Medulla oblongata (tissue), 1 donor: ENCODE measurements at regions not wholly inside any gene's neighbourhood (a gene's known extent, or its start where the extent isn't known, plus 50 kb on each side); places are given as distances from the start of the nearest gene placed in this dataset.
"Not testable (repeated sequence)": the region's sequence is repeated elsewhere in the genome, so short reads cannot be mapped to it uniquely, and the experiment has no call there.

Experiments
- DNase-seq: peaks from one replicate; pipeline ENCODE4 v3.0.0-alpha.2; 2015; ENCODE audit errors: extremely low spot score

DNA sequence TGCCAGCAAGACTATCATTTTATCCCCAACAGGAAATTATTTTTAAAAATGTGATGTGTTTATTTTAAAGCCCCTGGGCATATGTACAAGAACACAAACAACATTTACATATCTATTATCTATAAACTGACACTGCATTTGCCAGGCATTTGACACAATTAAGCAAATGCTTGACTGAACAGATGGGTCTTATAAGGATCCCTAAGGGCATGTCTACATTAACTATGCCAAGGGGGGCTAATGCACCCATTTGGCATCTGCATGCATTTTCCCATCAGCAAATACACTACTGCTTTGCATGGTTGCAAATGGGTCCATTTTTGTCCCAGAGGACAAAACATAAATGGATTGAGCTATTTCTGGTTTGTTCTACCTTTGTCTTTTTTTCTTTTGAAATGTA, 884.8 kb upstream of the B3GALT2 start:
- DNase-seq, result no peak

DNA sequence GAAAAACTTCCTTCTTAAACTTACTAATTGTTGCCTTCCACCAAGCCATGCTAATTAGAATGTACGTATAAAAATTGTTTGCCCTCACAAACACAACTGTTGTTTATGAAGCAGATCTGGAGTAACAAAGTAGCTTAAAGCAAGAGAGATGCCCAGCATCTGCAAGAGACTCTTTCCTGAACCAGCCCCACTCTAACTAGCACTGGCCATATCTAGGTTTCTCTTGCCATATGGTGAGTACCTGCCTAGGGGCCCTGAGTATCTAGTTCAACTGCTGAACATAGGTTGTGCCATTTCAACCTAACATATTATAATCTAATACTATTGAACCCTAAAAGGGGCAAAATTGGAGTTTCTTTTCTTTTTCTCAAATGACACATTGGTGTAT, 883.4 kb upstream of the B3GALT2 start:
- no peak for DNase-seq

DNA sequence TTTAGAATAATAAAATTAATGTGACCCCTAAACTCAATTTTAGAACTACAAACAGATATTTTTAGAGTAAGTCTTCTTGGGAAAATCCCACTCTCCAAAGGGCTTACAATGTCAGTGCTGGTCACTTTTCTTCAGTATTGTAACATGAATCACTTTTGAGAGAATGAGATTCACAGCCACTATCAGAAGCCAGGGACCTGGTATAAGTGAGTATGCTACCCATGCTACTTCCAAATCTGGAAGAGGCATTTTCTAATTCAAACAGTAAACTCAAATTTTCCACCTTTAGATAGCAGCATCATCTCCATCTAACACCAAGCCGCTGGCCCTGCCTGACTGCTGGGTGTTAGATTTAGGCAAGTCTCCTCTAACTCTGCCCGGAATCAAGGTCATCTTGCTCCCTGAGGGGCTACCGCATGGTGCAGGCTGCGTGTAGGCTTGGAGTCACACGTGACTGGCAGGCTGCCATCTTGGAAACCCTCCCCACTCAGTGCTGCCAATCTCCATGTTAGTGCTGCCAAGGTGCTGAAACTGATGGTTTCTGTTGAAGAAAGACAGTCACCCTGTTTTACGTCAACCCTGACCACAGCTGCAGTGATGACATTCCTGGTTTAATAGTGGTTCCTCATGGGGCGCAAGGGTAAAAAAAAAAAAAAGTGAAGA, 882.9 kb upstream of the B3GALT2 start:
- peak; percentile 21 for DNase-seq

DNA sequence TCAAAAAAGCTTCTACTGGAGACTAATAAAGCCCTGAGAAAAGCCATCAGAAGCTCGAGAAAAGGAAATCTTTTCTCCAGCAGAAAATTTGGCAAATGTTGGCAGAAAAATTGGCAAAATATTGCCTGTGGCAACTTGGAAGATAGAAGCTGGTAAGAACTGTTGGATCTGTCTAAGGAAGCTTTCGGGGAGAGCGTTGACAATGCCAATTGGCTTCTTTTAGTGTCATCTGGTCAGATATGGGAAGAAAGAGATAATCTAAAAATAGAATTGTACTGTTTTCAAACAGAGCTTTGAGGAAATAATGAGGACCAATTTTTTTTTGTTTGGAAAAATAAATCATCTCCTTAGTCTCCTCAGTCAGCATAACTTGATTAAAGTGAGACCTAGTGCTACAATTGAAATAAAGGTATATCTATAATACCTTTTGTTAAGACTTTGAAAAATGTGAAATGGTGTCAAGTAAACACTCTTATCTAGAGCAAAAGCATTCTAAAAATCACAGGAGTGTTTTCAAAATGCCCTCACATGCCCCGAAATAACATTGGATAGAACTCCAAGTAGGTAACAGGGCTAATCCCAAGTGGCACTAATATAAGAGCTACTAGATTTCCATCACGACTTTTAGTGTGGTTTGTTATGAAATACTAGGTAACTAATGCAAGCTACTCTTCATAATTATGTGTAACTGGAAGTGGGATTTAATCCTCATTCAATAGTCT, 882.2 kb upstream of the B3GALT2 start:
- DNase-seq, result no peak

DNA sequence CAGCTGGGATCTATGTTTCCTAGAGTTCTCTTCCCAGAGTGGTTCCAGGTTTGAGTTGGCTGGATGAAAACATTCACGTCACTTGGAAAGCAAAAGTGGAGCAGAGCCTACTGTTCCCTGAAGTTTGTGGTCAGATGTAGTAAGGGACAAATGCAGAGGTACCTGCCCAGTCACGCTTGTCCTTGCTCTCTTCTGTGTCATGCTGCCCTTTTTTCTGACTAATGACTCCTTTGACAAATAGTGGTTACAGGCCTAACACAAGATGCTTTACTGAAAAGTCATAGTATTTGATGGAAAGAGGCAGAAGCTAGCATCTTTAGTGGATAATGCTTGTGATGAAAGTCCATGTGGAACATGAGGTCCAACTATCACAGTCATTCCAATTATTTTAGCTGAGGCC, 881.4 kb upstream of the B3GALT2 start:
- DNase-seq, result no peak

DNA sequence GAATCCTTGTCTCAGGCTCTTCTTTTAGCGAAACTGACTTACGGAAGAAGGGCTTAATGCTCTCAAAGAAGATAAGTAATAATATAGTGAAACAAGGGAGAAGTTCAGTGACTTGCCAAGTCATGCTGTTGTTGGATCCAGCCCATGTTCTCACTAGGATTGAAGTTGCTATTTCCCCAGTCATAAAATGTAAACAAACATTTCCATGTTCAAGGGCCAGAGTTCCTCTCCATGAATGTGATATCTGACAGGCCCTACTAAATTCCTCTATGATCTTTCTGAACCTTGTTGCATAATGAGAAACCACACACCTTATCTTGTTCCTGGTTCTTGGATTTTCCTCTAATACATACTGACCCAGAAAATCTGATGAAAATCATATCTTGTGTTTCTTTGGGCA, 876.5 kb upstream of the B3GALT2 start:
- DNase-seq, result no peak

DNA sequence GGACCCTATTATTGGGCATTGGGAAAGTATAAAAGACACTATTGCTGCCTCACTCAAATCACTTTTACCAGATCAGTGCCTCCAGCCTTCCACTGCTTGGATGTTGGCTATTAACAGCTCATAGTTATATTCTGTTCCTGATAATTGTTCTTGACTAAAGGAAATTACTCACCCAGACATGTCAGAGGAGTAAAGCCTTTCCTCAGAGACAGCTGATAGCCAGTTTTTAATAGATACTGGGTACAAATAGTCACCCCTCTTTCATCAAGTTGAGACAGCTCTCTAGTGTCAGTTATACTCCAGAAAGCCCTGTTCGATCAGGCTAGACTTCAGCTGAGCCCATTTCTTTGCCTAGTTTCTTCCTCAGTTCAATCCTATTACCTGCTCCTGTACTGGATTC, 876.1 kb upstream of the B3GALT2 start:
- DNase-seq, result no peak

DNA sequence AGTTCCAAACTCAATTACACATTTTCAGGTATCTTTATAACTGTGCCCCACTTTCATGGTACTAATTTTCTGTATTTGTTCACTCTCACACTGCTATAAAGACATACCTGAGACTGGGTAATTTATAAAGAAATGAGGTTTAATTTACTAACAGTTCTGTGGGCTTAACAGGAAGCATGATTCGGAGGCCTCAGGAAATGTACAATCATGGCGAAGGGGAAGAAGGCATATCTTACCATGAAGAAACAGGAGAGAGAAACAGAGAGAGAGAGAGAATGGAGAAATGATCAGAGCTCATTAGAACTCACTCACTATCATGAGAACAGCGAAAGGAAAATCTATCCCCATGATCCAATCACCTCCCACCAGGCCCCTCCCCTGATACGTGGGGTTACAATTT, 874.1 kb upstream of the B3GALT2 start:
- DNase-seq, result no peak

DNA sequence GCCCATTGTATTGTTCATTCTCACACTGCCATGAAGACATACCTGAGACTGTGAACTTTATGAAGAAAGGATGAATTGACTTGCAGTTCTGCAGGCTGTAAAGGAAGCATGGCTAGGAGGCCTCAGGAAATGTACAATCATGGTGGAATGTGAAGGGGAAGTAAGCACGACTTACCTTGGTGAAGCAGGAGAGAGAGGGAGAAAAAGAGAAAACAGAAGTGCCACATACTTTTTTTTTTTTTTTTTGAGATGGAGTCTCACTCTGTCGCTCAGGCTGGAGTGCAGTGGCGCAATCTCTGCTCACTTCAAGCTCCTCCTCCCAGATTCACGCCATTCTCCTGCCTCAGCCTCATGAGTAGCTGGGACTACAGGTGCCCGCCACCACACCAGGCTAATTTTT, 871.9 kb upstream of the B3GALT2 start:
- DNase-seq, result not testable (repeated sequence)

DNA sequence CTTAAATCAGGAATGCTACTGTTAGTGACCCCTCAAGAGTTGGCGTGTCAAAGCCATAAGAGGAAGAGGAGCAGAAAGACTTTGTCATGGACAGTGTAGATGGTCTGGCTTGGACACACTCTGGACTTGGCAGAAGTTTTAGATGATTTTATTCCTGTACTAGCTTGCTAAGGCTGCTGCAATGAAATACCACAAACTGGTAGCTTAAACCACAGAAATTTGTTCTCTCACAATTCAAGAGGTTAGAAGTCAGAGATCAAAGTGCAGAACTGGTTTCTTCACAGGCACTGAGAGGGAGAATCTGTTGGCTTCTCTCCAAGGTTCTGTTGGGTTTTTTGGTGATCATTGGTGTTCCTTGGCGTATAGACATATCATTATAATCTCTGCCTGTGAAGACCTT, 869.8 kb upstream of the B3GALT2 start:
- no peak for DNase-seq

DNA sequence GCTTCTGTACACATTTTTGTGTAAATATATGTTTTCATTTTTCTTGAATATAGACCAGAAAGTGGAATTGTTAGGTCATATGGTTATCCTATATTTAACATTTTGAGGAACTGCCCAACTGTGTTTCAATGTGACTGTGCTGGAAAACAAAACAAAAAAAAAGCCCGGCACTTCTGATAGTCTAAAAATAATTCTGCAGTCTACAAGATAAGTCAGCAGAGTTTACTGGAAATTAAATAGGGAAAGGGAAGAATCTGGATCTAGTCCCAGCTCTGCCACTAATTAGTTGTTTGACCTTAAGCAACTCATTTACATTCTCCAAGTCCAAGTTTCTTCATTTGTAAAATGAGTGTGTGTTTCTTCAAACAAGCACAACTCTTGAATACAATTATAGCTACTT, 869.1 kb upstream of the B3GALT2 start:
- DNase-seq, result peak; percentile 17

DNA sequence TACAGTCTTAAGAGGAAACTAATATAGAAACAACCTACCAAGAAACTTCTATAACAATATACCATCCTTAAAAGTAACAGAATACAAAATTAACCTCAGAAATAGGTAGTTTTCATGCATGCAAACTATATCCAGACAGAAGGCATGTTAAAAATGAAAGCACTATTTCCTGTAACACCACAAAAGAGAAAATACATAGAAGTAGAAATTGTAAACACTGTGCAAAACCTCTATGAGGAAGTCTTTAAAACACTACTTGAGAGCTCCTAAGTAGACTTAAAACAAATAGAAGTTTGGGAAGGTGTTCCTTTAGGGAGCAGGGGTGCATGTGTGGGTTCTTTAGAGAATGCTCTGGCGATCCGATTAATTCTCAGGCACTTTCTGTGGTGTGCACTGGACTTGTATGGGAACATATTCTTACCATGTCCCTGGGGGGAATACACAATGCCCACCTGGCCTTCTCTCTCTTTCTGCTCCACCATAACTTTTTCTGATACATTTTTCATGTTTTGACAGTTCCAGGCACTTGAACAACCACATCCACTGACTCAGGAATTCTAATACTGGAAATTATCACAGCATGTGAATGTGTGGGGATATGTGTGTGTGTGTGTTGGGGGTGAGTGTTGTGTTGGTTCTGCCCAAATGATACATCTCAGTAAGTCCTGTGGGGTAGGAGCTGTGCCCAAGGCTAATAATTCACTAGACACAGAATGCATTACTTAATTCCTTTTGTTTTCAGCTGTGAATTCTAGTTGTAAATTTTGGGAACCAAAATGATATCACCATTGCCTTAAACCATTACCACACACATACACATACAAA, 866.3 kb upstream of the B3GALT2 start:
- no peak for DNase-seq

DNA sequence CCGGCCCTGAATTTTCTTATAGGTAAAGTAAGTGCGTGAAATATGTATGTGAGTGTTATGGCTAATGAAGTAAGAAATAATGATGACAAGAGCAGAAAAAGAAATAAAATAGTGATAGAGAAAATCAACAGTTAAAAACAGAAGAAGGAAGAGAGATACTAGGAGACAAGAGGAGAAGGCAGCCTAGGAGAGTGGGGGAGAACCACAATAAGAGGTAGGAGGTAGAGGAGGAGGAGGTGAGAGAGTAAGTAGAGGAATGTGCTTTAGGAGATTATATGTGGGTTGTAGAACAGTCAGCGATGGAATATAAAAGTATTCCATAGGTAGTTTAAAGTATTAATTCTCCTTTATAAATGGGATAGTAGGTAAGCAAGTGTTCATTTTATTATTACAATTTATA, 861.5 kb upstream of the B3GALT2 start:
- DNase-seq, result no peak

DNA sequence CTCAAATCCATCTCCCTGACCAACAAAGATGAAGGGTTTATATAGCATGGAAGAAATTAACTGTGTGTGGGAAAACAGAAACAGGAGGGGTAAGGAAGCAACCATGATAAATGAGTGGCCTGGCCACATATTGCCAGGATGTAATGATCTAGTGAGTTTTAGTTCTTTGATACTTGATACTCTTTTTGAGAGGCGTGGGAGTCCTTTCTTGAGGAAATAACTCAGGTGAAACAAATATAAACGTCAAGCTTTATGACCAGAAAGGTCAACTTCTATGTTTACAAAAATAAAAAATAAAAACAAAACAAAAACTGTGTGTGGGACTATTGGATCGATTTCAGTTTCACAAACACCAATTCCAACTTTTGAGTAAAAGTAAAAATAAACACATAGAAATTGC, 860.8 kb upstream of the B3GALT2 start:
- DNase-seq, result no peak

DNA sequence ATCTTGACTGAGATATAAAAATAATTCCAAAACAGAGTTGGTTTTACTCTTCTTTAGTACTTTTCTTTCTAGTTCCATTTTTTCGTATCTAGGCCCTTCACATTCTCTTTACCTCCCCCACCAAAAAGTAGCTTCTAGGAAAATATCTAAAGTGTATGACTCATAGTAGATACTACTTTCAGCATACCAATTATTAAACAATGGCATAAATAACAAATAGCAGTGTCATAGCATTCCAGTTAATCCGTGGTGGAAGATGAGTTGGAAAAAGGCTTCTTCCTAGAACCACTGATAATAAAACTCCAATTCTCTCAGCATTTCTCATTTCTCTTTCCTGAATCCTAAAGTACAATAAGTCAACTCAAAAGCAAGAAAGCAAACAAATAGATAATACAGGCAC, 859.0 kb upstream of the B3GALT2 start:
- no peak for DNase-seq

DNA sequence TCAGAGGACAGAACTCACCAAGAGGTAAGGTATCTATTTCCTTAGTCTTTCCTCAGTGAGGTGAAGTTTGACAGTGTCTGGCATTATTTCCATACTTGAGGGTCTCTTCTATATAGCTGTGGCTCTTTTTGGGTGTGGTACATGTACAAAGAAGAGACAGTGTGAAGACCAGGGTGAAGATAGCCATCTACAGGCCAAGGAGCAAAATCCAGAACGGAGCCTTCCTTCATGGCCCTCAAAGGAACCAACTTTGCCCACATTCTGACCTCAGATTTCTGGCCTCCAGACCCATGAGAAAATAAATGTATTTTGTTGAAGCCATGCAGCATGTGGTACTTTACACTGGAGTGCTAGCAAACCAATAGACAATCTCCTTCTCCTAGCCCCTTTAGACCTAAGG, 858.5 kb upstream of the B3GALT2 start:
- no peak for DNase-seq

DNA sequence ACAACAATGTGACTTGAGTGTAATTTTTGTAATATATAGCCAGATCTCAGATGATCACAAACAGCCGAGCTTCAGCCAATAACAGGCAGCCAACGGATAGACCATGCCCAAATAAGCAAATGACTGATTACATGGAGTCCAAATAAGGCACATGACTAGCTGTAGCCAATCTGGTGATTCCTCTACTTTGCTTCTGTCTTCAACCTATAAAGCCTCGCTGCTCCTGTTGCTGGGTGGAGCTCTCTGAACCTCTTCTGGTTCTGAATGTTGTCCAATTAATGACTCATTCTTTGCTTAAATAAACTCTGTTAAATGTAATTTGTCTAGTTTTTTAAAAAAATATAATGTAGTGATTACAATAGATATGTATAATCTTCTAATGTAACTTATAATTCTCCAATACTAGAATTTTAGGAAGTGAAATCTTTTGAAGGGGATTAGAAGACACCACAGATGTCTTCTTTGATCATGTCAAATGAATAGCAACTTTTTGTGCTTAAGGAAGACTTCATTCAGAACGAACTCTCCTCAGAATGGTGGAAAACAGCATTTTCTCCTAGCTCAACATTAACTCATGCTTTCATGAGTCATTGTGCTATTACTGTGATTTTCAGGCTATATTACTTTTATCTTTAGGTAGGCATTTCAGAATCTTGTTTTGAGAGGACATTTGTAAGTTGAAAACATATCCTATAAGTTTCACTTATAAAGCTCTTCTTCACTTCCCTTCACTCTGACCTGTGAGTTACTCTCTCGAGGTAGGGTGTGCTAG, 857.8 kb upstream of the B3GALT2 start:
- DNase-seq, result no peak

DNA sequence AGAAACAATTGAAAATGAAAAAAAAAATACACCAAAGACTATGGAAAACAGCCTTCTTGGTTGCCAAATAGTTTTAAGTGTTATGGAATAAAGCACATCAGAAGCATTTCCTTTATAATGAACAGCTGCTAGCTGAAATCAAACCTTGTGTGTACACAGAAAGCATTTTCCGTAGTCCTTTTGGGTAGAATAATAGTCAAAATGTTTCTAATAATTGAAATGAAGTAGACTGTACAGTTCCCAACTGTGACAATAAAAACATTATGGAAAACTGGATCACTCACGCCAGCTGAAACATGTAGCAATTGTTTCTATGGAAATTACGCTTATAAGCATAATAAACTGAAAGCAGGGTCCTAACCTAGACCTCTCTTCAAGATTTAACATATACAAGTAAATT, 856.3 kb upstream of the B3GALT2 start:
- DNase-seq, result no peak

DNA sequence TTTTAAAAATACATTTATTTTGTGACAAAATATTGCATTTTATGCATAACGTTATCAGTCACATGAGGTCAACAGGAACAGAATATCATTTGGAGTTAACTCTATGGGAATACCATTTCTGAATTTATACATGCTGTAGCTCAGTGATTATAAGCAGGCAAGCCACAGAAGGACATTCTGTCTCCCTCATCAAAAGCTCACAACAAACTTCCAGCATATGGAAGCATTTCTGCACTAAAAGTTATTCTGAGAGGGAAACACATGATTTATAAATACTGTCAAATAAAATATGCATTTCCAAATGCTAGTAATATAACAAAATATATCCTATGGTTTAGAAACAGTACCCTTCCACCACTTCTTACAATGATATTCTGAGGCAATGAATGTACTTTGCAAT, 854.1 kb upstream of the B3GALT2 start:
- DNase-seq, result no peak

DNA sequence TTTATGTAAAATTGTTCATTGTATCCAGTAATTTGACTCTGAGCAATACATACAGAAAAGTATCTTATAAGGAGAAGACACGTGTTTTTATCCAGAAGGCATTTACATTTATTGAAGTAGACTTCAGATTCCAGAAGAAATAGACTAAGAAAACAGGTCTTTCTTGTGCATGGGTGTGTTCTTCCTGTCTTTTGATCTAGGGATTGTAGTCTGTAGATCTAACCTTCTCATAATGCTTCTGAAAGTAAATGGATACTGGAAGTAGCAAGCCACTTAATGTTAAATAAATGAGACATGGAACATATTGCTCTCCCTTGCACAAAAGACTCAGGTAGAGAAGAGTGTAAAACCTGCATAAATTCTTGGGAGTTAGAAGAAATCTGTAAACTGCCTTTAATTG, 853.2 kb upstream of the B3GALT2 start:
- no peak for DNase-seq

DNA sequence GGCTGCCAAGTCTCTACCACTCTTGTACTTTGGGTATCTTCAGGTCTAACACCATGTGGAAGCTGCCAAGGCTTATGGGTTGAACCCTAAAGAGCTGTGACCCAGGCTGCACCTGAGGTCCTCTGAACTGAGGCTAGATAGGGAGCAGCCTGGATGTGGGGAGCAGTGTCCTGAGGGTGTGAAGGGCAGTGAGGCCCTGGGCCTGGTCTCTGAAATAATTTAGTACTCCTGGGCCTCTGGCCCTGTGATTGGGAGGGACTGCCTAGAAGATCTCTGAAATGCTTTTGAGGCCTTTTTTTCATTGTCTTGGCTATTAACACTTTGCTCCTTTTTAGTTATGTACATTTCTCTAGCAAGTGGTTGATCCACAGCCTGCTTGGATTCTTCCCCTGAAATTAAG, 847.2 kb upstream of the B3GALT2 start:
- DNase-seq, result no peak

DNA sequence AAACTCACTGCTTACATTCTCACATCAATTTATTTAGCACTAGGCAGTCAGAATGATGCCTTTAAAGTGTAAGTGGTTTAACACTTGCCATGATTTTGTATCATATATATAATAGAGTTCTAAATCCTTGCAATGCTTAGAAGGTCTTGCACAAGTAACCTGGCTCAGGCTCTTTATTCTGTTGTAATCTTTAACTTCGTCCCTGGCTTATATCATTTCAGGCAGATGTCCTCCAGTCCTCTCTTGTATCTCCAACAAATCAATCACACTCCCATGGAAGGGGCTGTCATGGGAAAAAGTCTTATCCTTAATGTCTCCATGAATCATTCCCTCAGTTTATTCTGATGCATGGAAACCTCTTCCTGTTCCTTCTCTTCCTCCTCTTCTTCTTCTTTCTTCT, 841.6 kb upstream of the B3GALT2 start:
- no peak for DNase-seq
